ENCODE measurements at regions not wholly inside any gene's neighbourhood (a gene's known extent, or its start where the extent isn't known, plus 50 kb on each side); places are given as distances from the start of the nearest gene placed in this dataset.
"Not testable (repeated sequence)": the region's sequence is repeated elsewhere in the genome, so short reads cannot be mapped to it uniquely, and the experiment has no call there.

DNA sequence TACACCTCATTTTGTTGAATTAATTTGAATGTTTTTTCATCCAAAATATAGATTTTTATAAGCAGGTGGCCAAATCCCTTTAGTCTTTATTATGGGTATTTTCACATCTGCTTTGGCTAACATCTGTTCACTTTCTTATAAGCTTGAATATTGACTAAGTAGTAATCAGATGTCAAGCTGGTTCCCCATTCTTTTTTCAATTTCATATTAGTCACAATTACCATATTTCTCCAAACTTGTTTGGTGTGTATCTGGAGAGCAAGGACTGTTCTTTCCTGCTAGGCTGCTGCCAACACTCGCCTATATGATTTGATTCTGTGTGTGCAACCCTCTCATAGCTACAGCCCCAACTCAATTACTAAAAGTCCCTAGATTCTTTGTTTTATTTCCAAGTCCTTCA lies 608.5 kb downstream of the PSAT1 start:
- no peak overlapping the region for H3K27ac ChIP-seq
- WGBS, 2 donors = 83 to 90% methylated on average over 1 of the region's 1 CpG
- no peaks in the 10 kb centered on the region for H3K4me1 ChIP-seq
- DNase-seq = no peak
- no peaks in the 10 kb centered on the region for H3K36me3 ChIP-seq (ENCODE audit: low read depth, missing control alignments)
- H3K27me3 ChIP-seq = no peaks in the 10 kb centered on the region
- H3K4me3 ChIP-seq = no peak overlapping the region
- TF ChIP-seq CTCF (IDR thresholded peaks at IDR 0.05) = no peak
- TF ChIP-seq POLR2A (IDR thresholded peaks at IDR 0.05) = no peak
- intact Hi-C loops (cut with DNase I; ENCODE audit: low total_unique reads) = no loop called here
- H3K9me3 ChIP-seq = no peaks in the 10 kb centered on the region

DNA sequence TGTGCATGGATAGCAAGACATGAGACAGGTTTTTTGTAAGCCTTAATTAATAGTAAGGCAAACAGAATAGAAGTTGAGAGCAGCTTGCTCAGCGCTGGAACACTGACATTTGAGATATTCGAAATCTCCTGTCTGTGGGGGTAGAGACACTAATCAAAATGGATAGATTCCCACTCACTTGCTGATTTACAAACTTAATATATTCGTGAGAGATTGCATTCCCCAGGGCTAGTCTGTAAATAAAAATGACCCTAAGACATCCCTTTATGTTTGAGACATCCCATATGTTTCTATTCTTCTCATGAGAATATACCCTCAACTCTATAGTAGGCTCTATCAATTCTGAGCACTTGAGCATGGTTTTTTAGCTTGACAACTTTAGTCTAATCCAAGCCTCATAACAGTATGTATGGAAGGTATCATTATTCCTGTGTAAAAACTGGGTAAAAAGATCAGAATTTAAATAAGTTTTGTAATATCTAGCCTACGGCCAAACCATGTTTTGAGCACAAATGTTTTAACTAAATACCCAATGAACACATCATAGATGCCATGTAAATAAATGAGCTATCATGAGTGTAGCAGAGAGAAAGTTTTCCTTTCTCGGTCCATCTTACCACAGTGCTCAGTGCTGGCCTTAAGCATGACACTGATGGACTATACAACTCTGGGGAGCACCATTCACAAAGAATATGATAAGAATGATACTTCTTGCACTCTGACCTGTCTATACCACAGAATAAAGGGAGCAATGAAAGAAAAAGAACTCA lies 609.2 kb downstream of the PSAT1 start:
- TF ChIP-seq POLR2A (IDR thresholded peaks at IDR 0.05) (no peak), CTCF (IDR thresholded peaks at IDR 0.05) (no peak)
- intact Hi-C loops (cut with DNase I; ENCODE audit: low total_unique reads) = no loop called here
- Histone ChIP-seq H3K36me3 (ENCODE audit: low read depth, missing control alignments) (no peaks in the 10 kb centered on the region), H3K27me3 (no peaks in the 10 kb centered on the region), H3K9me3 (no peaks in the 10 kb centered on the region), H3K4me1 (no peaks in the 10 kb centered on the region), H3K27ac (no peak overlapping the region), H3K4me3 (no peak overlapping the region)
- DNase-seq = no peak
- WGBS, 2 donors = 60 to 65% methylated on average over 5 of the region's 5 CpGs

GRCh38 chr9:78909566-78909965 lies 612.6 kb downstream of the PSAT1 start:
- H3K27ac ChIP-seq = no peak overlapping the region
- no peaks in the 10 kb centered on the region for H3K36me3 ChIP-seq (ENCODE audit: low read depth, missing control alignments)
- no peaks in the 10 kb centered on the region for H3K9me3 ChIP-seq
- WGBS, 2 donors = 79 to 84% methylated on average over 2 of the region's 2 CpGs
- no peak overlapping the region for H3K4me3 ChIP-seq
- H3K4me1 ChIP-seq = no peaks in the 10 kb centered on the region
- intact Hi-C loops (cut with DNase I; ENCODE audit: low total_unique reads) = no loop called here
- no peak for TF ChIP-seq POLR2A (IDR thresholded peaks at IDR 0.05)
- TF ChIP-seq CTCF (IDR thresholded peaks at IDR 0.05) = no peak
- no peaks in the 10 kb centered on the region for H3K27me3 ChIP-seq
- DNase-seq = no peak

DNA sequence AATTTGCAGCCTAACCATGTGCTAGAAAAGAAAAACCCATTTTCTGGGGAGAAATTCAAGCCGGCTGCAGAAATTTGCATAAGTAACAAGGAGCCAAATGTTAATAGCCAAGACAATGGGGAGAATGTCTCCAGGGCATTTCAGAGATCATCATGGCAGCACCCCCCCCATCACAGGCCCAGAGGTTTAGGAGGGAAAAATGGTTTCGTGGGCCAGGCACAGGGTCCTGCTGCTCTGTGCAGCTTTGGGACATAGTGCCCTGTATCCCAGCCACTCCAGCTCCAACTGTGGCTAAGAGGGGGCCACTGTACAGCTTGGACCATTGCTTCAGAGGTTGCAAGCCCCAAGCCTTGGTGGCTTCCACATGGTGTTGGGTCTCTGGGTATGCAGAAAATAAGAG lies 620.0 kb downstream of the PSAT1 start:
- H3K9me3 ChIP-seq; H3K4me3 ChIP-seq; H3K4me1 ChIP-seq; H3K27me3 ChIP-seq; H3K27ac ChIP-seq; DNase-seq; H3K36me3 ChIP-seq (ENCODE audit: low read depth, missing control alignments); intact Hi-C loops (cut with DNase I; ENCODE audit: low total_unique reads): not testable (repeated sequence)
- WGBS, 2 donors = 86 to 91% methylated on average over 2 of the region's 2 CpGs

GRCh38 chr9:78918976-78919375 lies 622.1 kb downstream of the PSAT1 start:
- Histone ChIP-seq H3K36me3 (ENCODE audit: low read depth, missing control alignments) (no peaks in the 10 kb centered on the region), H3K27ac (no peak overlapping the region), H3K4me3 (no peak overlapping the region), H3K9me3 (no peaks in the 10 kb centered on the region), H3K4me1 (no peaks in the 10 kb centered on the region), H3K27me3 (no peaks in the 10 kb centered on the region)
- intact Hi-C loops (cut with DNase I; ENCODE audit: low total_unique reads) = no loop called here
- no peak for DNase-seq
- WGBS, 2 donors = 29% methylated on average over 3 of the region's 3 CpGs
- TF ChIP-seq CTCF (IDR thresholded peaks at IDR 0.05) = no peak
- no peak for TF ChIP-seq POLR2A (IDR thresholded peaks at IDR 0.05)

All from testis (tissue), 2 donors.